ENCODE measurements at regions not wholly inside any gene's neighbourhood (a gene's known extent, or its start where the extent isn't known, plus 50 kb on each side); places are given as distances from the start of the nearest gene placed in this dataset.

DNA sequence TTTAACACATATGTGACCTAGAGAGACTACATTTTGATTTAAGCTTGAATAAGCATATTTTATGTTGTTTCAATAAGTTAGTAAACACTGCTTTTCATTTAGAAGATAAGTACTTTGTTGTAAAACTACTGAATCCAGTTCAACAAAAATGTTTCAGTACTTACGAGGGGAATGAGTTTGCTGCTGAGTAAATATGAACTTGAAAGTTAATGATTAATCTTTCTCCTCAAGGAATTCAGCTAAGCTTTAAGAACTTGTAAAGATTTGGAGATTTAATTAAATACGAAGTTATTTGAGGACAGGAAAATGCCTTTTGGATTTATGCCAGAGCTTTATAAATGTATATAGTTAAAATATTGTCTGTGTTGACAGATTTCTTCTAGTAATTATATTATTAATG lies 933.0 kb upstream of the LCORL start:
- DNase-seq (ENCODE audit: low read depth) = no peak

DNA sequence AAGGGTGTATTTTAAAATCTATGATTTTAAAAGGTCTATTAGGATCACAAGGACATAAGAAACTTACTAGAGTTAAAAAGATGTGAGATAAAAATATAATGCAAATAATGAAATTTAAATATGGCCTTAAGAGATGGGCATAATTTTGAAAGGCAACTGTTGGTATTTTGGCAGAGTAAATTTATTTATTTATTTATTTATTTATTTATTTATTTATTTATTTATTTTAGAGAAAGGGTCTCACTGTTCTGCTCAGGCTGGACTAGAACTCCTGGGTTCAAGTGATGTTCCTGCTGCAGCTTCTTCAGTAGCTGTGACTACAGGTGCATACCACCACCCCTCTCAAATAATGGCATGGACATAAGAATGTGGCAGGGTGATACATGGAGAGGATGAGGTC lies 932.1 kb upstream of the LCORL start:
- no peak for DNase-seq (ENCODE audit: low read depth)

DNA sequence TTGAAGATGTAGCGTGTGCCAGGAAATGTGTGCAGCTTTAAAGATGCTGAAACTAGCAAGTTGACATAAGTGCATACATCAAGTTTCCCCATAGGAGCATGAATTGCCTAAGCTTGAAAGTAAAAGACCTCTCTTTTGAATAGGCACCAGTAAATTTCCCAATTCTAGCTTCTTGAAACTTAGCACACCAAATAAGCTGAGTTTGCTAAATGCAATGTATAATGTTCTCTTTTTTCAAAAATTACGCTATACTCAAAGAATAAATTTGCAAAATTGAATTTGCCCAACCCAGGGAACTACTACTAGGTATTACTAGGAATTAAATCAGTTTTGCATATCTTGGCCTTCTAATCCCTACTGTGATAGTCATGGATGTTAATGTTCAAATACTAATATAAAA lies 923.9 kb upstream of the LCORL start:
- DNase-seq (ENCODE audit: low read depth) = no peak

DNA sequence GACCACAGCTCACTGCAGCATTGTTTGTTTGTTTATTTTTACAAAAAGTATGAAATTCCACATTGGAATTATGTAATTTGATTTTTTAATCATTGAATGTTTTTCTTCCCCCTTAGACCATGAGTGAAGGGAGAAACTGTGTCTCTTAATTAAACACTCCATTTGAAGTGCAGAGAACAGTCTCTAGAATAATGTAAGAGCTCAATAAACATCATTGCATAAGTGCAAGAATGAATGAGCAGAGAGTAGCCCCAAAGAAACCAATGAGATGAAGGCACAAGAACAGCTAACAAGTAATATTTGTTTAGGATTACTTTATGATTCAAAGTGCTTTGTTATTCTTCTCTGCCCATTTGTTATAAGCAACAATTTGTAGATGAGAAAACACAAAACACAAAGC lies 921.3 kb upstream of the LCORL start:
- no peak for DNase-seq (ENCODE audit: low read depth)

DNA sequence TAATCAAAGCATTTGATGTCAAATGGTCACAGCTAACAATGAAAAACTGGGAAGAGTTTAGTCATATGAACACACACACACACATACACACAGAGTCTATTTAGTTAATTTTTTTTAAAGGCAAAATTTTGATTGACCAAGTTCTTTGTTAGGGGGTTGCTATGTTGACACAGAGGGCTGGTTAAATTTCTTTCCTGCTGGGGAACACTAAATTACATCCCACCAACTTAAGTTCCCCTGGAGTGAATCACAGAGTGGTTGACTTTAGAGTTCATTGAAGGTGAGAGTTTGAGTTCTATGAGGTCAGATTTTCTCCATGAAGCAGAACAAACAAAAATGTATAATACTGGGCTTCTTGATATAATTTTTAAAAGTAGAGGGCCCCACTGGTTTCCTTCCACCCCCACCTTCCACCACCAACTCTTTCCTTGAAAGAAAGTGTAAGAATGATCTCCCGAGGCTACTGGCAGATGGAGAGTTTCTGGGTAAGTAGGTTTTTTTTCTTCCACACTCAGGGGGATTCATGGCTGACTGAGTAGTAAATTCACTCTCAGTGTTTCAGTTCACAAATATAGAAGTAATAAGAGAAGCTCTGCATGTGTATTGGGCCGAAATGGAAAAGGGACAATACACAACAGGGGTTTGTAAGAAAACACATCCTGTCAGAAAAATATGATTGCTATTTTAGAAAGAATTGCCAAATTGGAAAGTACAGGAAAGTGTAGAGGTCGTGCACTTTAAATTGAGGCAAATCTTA lies 917.0 kb upstream of the LCORL start:
- no peak for DNase-seq (ENCODE audit: low read depth)

DNA sequence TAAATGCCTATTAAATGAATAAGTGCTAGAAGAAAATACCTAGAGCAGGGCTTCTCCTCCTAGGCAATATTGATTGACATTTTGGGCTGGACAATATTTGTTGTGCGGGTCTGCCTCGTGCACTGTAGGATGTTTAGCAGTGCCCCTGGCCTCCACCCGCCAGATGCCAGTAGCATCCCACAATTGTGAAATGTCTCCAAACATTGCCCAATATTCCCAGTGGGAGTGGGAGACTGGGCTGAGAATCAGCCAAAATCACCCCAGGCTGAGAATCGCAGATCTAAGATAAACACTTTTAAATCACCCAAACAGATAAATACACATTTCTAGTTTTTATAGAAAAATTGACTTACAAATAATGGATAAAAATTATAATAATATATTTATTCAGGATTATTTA lies 916.2 kb upstream of the LCORL start:
- DNase-seq (ENCODE audit: low read depth) = no peak

DNA sequence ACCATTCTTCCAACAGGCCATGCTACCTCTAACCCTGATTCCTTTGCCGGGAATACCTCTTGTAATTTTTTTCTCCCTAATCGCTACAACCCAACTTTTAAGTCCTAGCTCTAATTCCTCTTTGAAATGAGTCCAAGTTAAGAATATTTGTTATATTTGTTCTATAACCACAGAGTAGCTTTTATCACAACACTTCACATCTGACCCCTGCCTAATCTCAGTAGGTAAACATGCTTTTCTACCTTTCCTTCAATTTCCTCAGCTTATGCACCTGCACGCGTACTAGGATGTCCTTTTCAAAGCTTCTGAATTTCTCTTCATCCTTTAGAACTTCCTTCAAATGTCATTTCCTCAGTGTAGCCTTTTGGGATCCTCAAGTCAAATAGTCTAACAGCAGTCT lies 915.5 kb upstream of the LCORL start:
- DNase-seq (ENCODE audit: low read depth) = no peak

DNA sequence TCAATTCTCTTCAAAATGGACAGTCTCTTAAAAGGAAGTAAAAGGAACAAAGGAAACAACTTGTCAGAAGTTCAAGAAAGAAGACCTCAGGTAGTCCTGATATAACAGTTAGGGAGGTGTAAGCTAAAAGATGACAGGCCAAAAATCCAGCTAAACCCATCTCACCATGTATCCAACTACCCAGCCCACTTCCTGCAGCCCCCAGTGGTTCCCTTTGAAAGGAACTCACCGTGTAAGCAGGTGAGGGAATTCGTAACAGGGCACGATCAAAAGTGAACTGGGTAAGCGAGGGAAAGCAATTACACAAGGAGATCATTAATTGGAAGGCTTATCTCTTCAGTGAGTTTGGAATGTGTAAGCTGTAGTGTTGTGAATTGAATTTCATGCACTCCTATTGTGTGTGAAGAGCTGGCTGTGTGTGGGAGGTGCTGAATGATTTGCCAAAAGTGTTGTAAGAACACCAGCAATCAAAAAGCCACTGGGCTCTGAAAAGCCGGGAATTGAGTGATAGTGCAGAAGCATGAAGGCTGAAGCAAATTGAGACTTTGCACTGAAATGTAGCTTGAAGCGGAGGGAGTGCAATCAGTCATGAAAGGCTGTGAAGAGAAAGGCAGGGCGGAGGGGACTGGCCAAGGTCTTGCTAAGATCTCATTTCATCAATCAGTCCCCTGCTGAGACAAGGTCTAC lies 914.2 kb upstream of the LCORL start:
- no peak for DNase-seq (ENCODE audit: low read depth)

DNA sequence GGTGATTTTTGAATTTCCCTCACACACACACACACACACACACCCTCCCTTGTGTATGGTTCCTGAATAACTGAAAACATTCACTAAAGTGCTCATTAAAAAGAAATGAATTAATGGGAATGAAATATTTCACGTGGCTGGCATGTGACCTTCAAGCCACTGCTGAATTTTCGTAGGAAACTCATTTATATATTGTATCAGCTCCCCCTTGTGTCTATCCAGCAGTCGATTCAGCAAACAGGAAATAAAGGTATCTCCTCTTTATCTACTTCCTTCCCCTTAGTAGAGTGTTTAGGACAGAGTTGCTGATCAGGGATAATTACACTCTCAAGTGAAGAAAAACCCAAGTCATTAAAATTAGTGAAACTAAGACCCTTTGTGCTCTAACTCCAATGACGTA lies 912.6 kb upstream of the LCORL start:
- no peak for DNase-seq (ENCODE audit: low read depth)

DNA sequence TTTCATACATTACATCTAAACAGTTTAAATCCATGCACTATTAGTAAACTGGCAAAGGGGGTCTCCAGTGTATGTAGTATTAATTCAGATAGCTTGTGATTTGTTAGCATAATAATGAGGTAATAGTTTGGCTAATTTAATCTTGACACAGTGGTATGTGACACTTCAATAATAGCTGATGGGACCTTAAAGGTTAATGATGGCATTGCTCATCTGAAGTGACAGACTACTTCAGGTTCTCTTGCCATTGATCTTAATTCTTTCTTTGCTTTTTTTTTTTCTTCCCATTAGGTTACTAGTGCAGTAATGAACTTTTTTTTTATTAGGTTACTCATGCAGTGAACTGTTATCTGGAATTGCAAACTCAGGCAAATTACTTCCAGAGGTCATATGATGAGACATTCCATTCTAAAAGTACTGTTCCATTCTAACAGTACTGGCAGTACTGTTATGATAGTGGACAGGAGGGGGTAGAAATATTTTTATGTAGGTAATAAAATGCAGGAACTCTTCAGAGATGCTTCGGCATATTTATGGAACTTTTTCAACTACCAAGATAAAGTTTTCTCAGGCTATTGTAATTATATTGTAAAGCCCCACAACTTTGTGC lies 911.3 kb upstream of the LCORL start:
- DNase-seq (ENCODE audit: low read depth) = no peak

DNA sequence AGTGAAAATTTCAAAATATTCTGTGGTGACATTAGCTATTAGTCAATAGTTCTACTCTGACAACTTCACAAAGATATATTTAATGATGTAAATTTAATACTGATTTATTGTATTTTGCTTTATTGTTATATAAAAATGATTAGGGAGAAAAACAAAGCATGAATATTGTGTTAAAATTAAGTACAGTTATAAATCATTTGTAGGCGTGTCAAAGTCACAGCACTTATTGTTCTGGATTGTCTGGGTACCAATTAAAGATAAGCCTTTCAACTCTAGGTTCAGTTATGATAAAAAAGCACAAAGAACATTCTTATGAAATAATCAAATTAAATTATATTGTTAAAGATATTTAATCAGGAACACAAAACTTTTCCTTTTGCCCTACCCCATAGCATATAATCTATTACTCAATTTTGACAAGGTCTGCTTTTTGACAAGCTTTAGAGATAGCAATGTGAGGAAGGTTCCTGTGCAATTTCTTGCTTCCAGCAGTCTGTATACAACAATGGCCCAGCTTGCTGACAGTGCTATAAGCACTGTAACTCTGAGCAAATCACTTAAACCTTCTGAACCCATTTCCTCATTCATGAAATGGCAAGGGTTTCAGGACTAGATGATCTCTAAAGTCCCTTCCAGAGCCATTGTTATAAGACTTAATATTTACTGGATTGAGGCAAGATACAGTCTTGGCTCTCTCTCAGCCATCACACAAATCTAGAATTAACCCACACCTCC lies 910.3 kb upstream of the LCORL start:
- DNase-seq (ENCODE audit: low read depth) = no peak

DNA sequence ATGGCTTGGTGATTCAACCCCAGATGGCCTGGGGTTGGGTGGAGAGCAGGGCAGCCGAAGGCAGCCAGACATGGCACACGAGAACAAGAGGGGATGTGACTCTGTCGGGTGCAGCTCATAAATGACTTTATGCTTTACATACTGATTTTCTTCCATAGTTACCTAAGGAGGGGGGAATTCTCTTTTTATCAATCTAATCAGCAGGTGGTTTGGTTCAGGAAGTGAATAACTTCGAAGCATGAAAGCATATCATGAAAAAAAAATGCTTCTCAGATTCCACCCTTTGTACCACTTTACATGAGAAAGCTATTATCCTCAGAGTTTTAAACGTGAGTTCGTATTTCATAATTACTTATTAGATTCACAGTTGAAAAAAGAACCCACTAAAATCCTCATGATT lies 908.9 kb upstream of the LCORL start:
- no peak for DNase-seq (ENCODE audit: low read depth)

DNA sequence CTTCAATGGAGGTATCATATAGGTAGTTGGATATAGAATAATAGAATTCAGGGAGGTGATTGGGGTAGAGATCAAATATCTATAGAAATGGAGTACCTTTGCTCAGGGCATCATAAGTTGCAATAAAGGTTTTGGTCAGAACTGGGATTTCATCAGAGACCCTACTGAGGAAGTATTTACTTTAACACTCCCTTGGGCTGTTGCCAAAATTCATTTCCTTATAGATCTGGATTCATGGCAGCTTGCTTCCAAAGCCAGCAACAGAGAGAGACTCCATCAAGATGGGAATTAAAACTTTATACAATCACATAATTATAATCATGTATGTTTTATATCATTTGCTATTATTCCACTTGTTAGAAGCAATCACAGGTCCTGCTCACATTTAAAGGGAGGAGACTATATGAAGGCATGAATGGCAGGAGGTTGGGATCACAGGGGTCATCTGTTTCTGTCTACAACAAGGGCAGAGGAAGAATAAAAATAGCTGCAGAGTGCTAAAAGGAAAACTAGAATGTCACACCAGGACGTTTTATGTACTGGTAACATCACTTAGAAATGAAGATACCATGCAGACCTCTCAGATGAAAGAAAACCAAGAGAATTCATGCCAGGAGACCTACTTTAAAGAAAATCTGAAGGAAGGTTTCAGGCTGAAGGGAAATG lies 902.1 kb upstream of the LCORL start:
- DNase-seq (ENCODE audit: low read depth) = no peak

DNA sequence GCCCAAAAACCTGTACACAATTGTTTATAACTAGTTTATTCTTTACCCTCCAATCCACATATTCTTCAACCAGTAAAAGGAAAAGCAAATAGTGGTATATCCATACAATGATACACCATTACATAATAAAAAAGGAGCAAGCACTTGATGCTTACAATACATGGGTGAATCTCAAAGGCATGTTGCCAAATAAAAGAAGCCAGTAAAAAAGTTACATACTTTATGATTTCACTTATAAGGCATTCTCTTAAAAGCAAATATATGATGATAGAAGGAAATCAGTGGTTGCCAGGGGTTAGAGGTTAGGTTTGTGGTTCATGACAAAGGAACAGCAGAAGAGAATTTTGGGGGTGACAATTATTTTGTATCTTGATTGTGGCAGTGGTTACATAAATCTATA lies 896.1 kb upstream of the LCORL start:
- DNase-seq (ENCODE audit: low read depth) = no peak

DNA sequence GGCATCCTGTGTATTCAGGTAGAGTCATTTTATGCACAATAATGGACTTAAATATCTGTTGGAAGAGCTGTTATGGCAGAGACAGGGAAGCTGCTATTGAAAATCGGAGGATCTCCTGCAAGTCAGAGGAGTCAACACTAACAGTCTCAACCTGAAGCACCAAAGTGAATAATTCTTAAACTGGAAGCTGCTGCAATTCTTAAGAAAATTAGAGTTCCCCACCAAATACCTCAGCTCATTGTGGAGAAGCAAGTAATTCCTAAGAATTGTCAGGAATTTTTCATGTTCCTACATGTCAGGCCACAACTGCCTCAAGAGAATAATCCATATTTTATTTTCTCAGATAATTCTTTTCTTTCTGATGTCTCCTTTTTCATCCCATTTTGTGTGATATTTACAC lies 892.6 kb upstream of the LCORL start:
- DNase-seq (ENCODE audit: low read depth) = no peak

DNA sequence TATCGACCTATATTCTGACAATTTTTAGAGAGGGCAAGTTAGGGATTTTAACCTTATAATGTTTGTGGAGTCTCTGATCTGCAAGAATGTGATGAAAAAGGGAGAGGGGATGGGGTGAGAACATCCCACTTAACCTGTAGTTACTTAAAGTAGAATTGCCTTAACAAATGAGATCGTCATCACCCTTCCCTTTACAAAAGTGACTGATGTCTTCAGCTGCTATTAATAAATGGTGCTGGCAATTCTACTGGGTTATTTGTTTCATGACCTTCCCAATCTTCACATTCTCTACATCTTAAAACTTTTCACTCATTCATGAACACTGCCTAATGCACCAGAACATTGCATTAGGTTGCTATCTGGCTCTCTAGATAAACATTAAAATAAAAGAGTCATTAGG lies 873.4 kb upstream of the LCORL start:
- no peak for DNase-seq (ENCODE audit: low read depth)

DNA sequence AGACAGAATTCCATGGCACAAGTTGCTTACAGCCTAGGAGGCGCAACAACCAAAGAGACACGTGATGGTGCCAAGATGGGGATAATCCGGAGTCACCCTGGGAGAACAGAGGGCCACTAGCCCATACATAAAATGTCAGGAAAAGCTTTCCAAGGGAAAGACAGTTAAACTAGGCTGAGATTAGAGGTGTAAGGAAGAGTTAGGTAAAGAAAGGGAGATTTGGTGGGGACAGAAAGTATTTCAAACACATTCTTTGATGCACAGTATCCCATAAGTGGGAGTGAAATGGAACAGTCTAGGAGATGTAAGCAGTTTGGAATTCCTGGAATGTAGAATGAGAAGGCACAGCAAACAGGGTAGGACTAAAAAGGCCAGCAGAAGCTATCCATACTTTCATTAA lies 860.9 kb upstream of the LCORL start:
- DNase-seq (ENCODE audit: low read depth) = no peak

DNA sequence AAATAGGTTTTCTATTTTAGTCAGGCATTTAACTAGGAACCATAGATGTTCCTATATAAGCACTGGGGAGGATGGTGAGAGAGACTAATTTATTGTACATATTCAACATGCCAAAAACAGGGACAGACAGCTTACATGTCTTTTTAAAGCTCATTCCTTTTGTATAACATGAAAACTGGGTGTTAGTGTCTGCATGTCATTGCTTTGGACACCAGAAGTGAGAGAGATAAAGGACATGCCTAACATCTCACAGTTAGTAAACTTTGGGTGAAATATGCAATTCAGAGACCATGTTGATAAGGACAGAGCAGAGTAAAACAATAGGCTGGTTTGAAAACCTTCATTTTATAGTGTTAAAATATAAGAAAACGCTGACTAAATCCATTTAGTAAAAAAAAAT lies 860.0 kb upstream of the LCORL start:
- no peak for DNase-seq (ENCODE audit: low read depth)

DNA sequence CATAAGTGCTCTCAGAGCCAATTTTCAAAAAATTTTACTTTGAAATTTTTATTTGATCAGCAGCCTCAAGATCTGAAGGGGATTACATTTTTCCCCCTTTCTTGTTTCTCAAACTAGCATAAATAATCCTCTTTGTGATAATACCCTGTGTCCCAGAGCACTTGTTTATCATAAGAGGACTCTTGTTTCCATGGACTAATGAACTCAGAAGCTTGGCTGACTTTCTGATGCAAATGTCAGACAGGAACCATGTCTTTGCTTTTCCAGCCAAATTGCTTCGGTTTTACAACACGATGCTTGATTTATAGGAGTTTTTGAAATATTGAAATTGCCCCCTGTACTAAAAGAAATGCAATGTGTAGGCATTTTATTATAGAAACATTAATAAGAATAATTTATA lies 859.3 kb upstream of the LCORL start:
- no peak for DNase-seq (ENCODE audit: low read depth)

DNA sequence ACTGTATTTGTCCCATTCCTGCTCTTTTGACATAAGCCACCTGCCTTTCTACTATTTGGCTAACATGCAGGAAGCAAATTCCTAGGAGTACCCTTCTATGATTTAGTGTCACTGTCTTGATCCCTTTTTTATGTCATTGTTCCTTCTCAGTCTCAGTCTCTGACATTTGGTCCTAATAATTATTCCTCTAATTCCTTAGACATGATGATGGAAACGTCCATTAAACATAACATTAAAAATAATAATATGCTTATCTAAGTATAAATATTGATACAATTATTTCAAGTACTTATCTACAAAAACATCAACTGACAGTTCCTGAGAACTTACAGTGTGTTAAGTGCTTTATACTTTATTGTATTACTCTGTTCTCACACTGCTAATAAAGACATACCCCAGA lies 857.0 kb upstream of the LCORL start:
- DNase-seq (ENCODE audit: low read depth) = no peak

DNA sequence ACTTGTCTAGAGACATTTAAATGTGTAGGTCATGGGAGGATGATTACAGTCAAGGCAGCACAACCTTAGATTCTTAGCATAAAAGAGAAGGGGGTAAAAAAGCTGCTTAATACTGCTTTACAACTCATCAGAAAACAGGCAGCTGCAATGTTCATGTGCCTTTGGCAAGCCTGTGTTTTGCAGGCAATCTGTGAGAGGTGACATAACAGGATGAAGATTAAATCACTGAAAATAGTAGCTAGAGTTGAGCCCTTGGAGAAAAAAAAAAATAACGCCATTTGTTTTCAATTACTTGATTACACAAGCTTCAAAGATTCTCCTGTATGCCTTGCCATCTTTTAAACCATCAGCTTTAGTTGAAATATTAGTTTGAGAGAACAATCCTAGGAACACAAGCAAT lies 847.6 kb upstream of the LCORL start:
- DNase-seq (ENCODE audit: low read depth) = no peak

DNA sequence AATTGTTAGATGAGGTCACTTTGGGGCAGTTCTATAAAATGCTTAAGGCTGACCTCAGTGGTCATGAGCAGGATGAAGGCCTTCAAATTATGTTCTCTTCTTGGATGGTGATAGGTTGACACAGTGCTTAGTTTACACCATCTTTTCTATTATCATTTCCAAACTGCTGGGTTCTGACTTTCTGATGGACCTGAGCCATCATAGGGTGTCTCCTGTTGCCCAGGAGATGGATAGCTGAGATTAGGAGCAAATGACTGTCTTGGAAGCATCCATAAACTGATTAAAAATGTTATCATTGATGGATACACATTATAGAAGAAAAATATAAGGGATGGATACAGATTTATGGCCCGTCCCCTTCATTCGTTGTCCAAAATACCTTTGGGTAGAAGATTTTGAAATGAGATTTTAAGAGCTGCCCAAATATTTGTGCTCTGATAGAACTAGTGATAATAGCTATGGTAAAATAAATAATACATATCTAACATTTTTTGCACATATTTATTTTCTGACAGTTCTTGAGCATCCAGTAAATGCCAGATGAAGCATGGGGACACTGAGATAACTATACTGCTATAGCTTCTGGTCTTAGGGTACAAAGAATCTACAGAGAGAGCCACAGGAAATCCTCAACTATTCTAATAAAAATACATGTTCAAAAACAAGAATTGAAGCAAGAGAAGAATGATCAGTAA lies 839.4 kb upstream of the LCORL start:
- DNase-seq (ENCODE audit: low read depth) = no peak
